HG03520 (cell line): ENCODE measurements at regions not wholly inside any gene's neighbourhood (a gene's known extent, or its start where the extent isn't known, plus 50 kb on each side); places are given as distances from the start of the nearest gene placed in this dataset.

Experiments
- ATAC-seq: cut with Tn5 transposase; IDR thresholded peaks from one replicate; pipeline ENCODE4 v1.9.1; 2021; ENCODE audit warnings: mild to moderate bottlenecking, moderate library complexity; ENCODE audit not compliant: unreplicated experiment

GRCh38 chr2:41959760-41960159 is 88.1 kb upstream of the PKDCC start:
- ATAC-seq = no peak

DNA sequence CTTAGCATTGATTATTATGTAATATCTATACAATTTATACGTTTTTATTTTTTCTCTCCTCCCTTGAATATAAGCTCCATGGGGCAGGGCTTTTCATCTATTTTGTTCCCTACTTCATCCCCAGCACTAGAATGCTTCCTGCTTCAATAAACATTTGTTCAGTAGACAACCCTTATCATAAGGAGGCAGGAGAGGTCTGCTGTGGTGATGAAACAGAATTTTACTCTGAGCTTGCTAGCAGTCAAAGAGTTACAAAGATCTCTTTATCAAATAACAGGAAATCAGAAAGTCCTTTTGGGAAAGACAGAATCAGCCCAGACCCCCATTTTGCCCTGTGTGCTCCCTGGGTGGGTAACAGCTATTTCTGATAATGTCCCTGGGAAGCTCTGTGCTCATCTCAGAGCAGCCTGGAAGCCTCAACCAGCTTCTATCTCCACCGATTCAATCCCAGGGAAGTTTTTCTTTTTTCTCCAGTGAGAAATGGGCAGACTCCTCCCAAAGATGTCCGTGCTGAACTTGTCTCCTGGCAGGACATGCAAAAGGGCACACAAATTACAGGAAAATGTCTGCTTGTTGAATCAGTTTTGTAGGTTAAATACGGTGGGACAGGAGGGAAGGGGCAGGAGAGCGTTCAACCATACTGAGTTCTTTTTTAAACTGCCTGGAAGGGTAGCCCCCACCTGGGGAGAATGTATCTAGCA is 84.7 kb upstream of the PKDCC start:
- ATAC-seq = no peak

DNA sequence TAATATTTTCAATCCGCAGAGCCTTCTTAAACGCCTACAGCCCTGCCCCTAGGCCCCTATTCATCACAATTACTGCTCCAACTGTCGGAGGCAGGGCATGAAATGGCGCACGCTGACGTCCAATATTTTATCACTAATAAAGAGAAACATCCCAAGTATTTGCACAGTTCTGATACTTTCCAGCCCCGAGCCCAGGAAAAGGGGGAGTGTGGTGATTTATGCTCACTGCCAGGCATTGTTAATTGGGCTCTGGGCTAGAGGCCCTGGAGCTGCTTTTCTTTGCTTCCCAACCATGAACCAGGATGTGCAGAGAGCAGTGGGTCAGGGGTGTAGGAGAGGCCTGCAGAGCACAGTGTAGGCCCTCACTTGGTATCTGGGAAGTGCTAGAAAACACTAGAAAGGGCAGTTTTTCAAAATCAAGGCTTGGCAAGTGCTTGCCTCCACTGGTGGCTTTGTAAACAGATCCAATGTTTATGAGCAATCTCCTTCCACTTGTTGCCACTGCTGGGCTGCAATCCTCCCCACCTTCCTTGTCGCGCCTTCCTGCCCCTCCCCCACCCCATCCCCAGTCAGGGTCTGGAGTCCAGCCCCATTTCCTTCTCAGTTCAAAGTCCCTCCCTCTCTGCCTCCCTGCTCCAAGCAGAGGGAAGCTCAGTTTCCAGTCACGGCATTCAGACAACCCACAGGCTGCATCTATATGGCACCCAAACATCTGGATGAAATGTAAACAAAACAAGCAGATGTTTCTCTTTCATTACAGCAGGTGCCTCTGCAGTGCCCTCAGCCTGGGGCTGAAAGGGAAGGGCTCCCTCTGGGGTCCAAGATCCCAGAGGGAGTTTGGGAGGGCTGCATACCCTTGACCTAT is 83.9 kb upstream of the PKDCC start:
- no peak for ATAC-seq

- ATAC-seq = no peak
Observed at GRCh38 chr2:41965173-41965908, 82.5 kb upstream of the PKDCC start.

DNA sequence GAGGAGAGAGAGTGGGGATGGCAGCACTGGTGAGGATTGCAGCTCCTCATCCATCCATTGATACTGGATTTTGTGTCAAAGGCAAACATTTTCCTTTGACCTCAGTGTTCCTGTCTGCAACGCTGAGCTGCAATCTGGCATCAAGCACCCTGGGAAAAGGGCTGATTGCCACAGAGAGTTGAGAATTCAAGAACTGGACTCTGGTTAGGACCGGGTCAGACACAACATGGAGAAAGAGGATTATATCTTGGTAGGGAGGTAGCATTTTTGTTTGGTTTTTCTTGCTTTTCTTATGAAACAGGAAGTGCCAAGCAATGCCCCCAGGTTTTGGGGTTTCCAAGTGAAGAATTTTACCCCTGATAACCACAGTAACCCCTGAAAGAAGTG is 81.9 kb upstream of the PKDCC start:
- ATAC-seq = no peak

DNA sequence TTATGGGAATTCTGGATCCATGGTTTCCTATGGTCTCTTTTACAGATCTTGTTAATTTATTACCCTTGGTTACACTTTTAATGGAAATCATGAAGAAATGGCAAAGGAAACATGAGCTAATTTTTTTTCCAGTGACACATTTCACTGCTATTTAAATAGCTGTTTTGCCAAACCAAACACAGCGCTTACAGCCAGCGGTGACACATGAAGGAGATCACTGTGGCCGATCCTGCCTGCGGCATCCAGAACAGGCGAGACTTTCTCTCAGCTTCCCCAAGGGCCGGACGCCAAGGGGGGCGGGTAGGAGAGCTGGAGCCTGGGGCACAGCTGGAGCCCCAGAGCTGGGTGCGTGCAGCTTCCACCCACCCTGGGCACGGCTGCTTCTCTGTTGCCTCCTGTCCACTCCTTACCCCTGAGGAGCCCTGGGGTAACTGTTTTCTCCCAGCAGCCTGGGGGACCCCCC is 81.4 kb upstream of the PKDCC start:
- no peak for ATAC-seq

DNA sequence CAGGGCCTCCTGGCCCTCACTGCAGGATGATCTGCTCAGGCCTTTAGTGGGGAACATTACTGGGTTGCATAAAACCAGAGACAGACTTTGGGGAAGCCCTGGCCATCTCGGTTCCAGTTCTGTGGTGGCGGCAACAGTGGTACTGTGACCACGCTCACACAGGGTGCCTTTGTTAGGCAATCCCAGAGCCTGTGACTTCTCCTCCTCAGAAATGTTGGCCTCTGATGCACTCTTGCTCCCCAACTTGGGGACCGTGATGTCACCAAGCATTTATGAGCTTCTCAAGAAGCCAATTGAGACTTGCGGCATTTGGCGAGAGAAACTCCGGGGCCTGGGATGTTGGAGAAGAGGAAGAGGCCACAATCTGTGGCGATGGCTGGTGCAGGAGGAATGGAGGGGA is 80.9 kb upstream of the PKDCC start:
- no peak for ATAC-seq

GRCh38 chr2:41967476-41968181 is 80.2 kb upstream of the PKDCC start:
- ATAC-seq = no peak

DNA sequence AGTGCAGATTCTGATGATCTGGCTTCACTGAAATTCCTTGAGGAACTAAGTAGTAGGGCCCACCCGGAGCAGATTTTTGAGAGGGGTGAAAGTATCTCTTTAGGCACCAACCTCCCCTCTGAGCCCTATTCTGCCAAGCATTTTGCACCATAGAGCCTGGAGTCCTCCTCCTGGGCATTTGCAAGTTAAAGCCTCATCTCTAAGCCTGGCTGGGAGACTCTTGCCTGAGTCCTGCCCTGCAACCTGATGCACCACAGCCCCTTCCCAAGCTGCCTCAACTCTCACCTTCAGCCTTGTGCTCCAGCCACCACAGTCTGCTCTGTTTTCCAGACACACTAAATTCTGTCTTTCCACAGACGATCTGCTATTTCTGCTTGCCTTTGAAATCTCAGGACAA is 79.6 kb upstream of the PKDCC start:
- no peak for ATAC-seq

- no peak for ATAC-seq
Observed at GRCh38 chr2:41970988-41971660, 76.7 kb upstream of the PKDCC start.

- no peak for ATAC-seq
Observed at GRCh38 chr2:41972179-41972578, 75.6 kb upstream of the PKDCC start.

- ATAC-seq = no peak
Observed at GRCh38 chr2:41972819-41973218, 75.0 kb upstream of the PKDCC start.

DNA sequence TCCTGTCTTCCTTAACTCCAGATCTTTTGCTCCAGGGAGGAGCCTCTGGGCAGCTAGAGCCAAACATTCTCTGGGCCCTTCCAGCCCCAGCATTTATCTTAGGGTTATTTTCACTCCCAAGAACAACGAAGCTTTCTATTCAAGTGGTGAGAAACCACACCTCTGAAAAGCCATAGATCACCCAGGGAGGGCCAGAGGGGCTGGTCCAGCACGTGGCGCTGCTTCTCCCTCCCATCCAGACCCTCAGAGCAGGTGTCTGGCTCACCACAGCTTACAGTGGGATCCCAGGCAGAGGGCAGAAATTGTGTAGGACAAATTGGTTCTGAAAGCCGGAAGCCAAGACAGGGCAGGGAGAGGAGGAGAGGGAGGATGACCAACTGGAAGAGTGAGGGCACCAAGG is 74.0 kb upstream of the PKDCC start:
- no peak for ATAC-seq

DNA sequence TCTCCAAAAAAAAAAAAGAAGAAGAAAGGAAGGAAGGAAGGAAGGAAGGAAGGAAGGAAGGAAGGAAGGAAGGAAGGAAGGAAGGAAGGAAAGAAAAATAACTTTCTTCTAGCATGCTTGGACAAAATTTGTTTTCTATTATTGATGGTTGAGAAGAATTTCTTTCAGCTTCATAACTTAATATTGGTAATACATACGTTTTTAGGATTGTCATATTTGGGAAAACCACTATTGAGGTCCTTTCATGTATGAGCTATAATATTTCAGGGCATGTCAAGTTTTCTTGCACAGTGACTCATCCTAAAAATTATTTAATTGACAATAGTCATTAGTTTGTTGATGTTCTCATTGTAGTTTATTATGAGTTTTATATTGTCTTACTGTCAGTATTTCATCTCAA is 66.4 kb upstream of the PKDCC start:
- no peak for ATAC-seq

DNA sequence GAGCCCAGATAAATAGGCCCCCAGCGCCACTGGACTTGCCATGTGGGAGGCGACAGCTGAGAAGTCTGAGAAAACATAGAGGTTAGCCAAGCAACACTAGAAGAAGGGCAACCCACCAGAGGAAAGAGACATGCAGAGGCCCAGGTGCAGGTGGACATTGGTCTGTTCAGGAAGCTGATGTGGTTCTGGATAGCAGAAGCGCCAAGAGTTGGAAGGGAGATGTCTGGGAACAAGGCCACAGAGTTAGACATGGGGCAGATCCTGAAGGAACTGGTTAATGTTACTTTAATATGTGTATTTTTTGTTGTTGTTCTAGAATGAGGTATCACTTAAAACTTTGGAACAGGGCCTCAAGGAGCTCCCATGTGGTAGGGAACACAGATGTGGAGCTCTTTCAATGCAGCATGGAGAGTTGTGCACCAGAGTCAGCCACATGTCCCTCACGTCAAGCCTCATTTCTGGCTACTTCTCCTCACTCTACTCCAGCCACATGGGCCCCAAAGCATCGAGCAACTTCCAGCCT is 62.2 kb upstream of the PKDCC start:
- ATAC-seq = no peak

DNA sequence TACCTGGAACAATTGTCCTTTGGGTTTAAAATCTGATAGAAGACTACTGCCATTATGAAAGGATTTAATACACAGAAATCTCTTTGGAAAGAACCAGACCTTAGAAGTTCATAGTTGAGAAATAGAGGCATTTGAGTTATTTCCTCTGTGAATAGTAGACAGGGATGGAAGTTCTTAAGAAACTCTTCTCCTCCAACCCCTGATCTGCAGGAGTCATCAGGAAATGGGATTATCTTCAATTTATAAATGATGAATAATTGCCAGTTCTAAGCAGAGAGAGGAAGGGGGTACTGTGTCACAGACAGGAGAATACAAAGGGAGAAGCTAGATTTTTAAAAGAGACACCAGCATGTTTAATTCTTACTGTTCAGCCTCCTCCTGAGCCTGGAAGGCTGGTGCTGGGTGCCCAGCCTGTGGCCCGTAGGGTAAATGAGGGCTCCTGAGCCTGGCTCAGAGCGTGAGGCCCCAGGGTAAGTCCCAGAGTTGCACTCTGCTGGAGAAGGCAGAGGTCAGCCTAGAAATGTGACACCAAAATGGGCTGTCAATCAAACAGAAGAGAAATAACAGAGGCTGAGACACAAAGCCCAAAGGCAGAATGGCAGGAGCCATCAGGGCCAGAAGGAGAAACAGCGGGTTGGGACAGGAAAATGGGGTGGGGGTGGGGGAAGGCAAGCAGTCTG is 58.2 kb upstream of the PKDCC start:
- ATAC-seq = no peak

GRCh38 chr2:41990245-41990644 is 57.6 kb upstream of the PKDCC start:
- no peak for ATAC-seq

- no peak for ATAC-seq
Observed at GRCh38 chr2:41990688-41991087, 57.1 kb upstream of the PKDCC start.

DNA sequence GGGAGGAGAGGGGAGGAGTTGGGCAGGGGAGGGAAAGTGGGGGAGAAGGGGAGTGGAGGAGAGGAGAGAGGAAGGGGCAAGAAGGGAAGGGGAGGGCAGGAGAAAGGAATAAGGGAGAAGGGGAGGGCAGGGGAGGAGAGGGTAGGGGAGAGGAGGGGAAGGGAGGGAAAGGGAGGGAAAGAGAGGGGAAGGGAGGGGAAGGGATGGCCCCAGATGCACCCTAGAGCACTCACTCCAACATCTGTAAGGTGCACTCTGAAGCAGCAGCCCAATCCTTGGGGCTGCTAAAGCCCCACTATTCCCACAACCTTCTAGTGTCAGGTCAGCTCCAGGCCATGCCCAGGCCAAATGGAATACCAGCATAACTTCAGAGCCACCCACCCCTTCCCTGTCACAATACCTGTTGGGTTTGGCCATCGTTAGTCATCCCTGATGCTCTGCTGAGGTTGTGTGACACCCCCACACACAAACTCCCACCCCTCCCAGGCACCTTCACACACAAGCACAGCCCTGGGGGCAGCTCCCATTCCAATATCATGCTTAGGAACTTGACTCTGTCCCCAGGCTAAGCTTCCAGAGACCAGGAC is 55.7 kb upstream of the PKDCC start:
- no peak for ATAC-seq
